Neural cell (in vitro differentiated cells): ENCODE measurements at regions not wholly inside any gene's neighbourhood (a gene's known extent, or its start where the extent isn't known, plus 50 kb on each side); places are given as distances from the start of the nearest gene placed in this dataset.

Experiments used
- H2AFZ ChIP-seq: fragments of 200-600, 300-800 bp; sonication (generic), shearing (Covaris generic); 2 replicates; pipeline ENCODE4 v1.6.0; 2014; ENCODE audit warnings: low read depth, mild to moderate bottlenecking, antibody characterized with exemption, low read length, moderate library complexity
- H3F3A ChIP-seq: fragments of 200-600 bp; shearing (Covaris generic); 2 replicates; pipeline ENCODE4 v1.6.1; 2016; ENCODE audit warnings: mild to moderate bottlenecking, moderate library complexity, mixed read lengths, antibody characterized with exemption, low read length; ENCODE audit not compliant: insufficient read depth, poor library complexity, severe bottlenecking
- H3K27ac ChIP-seq: fragments of 200-600, 300-800 bp; sonication (generic), shearing (Covaris generic); 2 replicates; pipeline ENCODE4 v1.5.1; 2014; ENCODE audit warnings: mild to moderate bottlenecking, low read length, moderate library complexity
- H3K27me3 ChIP-seq: fragments of 300-800, 200-600 bp; sonication (generic), shearing (Covaris generic); 2 replicates; pipeline ENCODE4 v1.6.0; 2014; ENCODE audit warnings: mild to moderate bottlenecking, low read depth, low read length, moderate library complexity; ENCODE audit not compliant: insufficient read depth
- H3K36me3 ChIP-seq: fragments of 300-800, 200-600 bp; sonication (generic), shearing (Covaris generic); 2 replicates; pipeline ENCODE4 v1.5.1; 2014; ENCODE audit warnings: mild to moderate bottlenecking, antibody characterized with exemption, low read length, moderate library complexity; ENCODE audit not compliant: insufficient read depth
- H3K4me2 ChIP-seq: fragments of 300-800, 200-600 bp; sonication (generic), shearing (Covaris generic); 2 replicates; pipeline ENCODE4 v1.6.0; 2014; ENCODE audit warnings: mild to moderate bottlenecking, low read length
- H3K4me3 ChIP-seq: fragments of 300-800, 200-600 bp; sonication (generic), shearing (Covaris generic); 2 replicates; pipeline ENCODE4 v1.5.1; 2014; ENCODE audit warnings: mild to moderate bottlenecking, low read length, moderate library complexity
- H3K79me2 ChIP-seq: fragments of 200-600 bp; shearing (Covaris generic); replicated peaks from 2 replicates; pipeline ENCODE4 v1.6.0; 2014; ENCODE audit warnings: mild to moderate bottlenecking, low read length, moderate library complexity; ENCODE audit not compliant: insufficient read depth
- H3K9ac ChIP-seq: fragments of 300-800, 200-600 bp; sonication (generic), shearing (Covaris generic); 2 replicates; pipeline ENCODE4 v1.6.1; 2016; ENCODE audit warnings: mild to moderate bottlenecking, low read length, mixed read lengths
- H3K9me2 ChIP-seq: fragments of 200-600 bp; shearing (Covaris generic); 2 replicates; pipeline ENCODE4 v1.6.1; 2016; ENCODE audit warnings: mild to moderate bottlenecking, low read length, mixed read lengths; ENCODE audit not compliant: insufficient read depth
- H3K9me3 ChIP-seq: fragments of 200-600, 300-800 bp; sonication (generic), shearing (Covaris generic); 2 replicates; pipeline ENCODE4 v1.6.1; 2016; ENCODE audit warnings: mild to moderate bottlenecking, mixed run types, low read length, moderate library complexity, mixed read lengths
- H4K20me1 ChIP-seq: fragments of 200-600 bp; shearing (Covaris generic); 2 replicates; pipeline ENCODE4 v1.6.1; 2016; ENCODE audit warnings: mild to moderate bottlenecking, mixed run types; ENCODE audit not compliant: insufficient read depth
- EP300 ChIP-seq: fragments of 450-650 bp; conservative IDR thresholded peaks from 2 replicates; pipeline ENCODE4 v1.6.1; 2014; ENCODE audit warnings: antibody characterized with exemption, mild to moderate bottlenecking, moderate library complexity; ENCODE audit not compliant: poor library complexity, severe bottlenecking
- EZH2 ChIP-seq: fragments of 200-600, 300-800 bp; shearing (Covaris generic), sonication (generic); IDR thresholded peaks from 2 replicates; pipeline ENCODE4 v1.6.1; 2014; ENCODE audit warnings: antibody characterized with exemption, low read length, borderline replicate concordance, mild to moderate bottlenecking; ENCODE audit not compliant: insufficient read depth, poor library complexity, severe bottlenecking
- MXI1 ChIP-seq: fragments of 450-650 bp; conservative IDR thresholded peaks from 2 replicates; pipeline ENCODE4 v1.6.1; 2014; ENCODE audit warnings: antibody characterized with exemption, mild to moderate bottlenecking; ENCODE audit not compliant: poor library complexity, severe bottlenecking
- POLR2AphosphoS5 ChIP-seq: IDR thresholded peaks from 2 replicates; pipeline ENCODE4 v1.6.1; 2012
- RAD21 ChIP-seq: fragments of 450-650 bp; conservative IDR thresholded peaks from 2 replicates; pipeline ENCODE4 v1.6.1; 2014; ENCODE audit warnings: antibody characterized with exemption, mild to moderate bottlenecking, moderate library complexity
- SMC3 ChIP-seq: fragments of 450-650 bp; conservative IDR thresholded peaks from 2 replicates; pipeline ENCODE4 v1.6.1; 2014; ENCODE audit warnings: antibody characterized with exemption, mild to moderate bottlenecking, moderate library complexity; ENCODE audit not compliant: poor library complexity
- TAF1 ChIP-seq: IDR thresholded peaks from 2 replicates; pipeline ENCODE4 v1.6.1; 2012; ENCODE audit warnings: low read depth
- TF ChIP-seq, protein P1 (sequence below): fragments of 450-650 bp; IDR thresholded peaks from 2 replicates; pipeline ENCODE4 v1.5.1; 2014; ENCODE audit warnings: antibody characterized with exemption, mild to moderate bottlenecking, moderate library complexity; ENCODE audit not compliant: poor library complexity, severe bottlenecking
- TF ChIP-seq, protein P2 (sequence below): IDR thresholded peaks from 2 replicates; pipeline ENCODE4 v1.6.1; 2012; ENCODE audit warnings: borderline replicate concordance

DNA sequence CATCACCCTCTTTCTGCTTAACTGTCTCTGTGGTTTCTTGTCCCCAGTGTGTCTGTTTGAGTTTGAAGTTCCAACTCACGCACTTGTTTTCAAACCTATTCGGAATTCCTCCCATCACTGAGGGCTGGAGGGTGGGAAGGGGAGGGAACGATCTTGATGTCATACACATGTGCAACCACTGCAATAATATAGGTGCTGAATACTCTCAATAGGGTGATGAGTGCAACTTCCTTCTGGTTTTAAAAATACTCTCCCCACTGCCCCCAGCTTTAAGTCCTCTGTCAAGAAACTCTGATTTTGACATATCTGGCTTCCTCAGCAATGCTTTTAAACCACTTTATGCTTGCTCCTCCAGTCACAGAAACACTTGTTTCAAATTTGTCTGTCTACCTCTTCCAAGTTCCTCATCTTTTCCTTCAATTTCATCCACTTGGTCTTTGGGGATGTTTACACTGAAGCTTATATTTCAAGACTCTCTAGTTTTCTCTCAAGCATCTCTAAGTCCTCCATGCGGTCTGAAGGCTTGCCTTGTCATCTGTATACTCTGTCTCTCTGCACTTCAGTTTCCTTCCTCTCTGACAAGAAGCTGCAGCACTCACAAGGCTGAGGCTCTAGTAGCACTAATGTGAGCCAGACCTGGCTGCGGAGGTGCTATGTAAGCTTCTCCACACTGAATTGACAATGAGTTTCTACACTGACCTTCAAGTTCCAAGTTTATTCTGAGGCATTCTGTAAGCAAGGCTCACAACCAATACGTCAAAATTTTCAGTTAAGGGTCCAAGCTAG lies 422.3 kb downstream of the ZEB2 start:
- Histone ChIP-seq H3K9me3 (no peaks in the 10 kb centered on the region), H3K9ac (no peak overlapping the region), H3K4me3 (no peak overlapping the region), H3K4me2 (no peak overlapping the region), H3K79me2 (no peaks in the 10 kb centered on the region), H3K27ac (no peak overlapping the region), H3K36me3 (no peaks in the 10 kb centered on the region), H2AFZ (no peak overlapping the region), H3K9me2 (no peaks in the 10 kb centered on the region), H4K20me1 (no peaks in the 10 kb centered on the region), H3F3A (no peaks in the 10 kb centered on the region), H3K27me3 (no peaks in the 10 kb centered on the region)
- no peak for TF ChIP-seq TAF1
- TF ChIP-seq MXI1: no peak
- TF ChIP-seq EZH2: no peak
- TF ChIP-seq, protein P1, sequence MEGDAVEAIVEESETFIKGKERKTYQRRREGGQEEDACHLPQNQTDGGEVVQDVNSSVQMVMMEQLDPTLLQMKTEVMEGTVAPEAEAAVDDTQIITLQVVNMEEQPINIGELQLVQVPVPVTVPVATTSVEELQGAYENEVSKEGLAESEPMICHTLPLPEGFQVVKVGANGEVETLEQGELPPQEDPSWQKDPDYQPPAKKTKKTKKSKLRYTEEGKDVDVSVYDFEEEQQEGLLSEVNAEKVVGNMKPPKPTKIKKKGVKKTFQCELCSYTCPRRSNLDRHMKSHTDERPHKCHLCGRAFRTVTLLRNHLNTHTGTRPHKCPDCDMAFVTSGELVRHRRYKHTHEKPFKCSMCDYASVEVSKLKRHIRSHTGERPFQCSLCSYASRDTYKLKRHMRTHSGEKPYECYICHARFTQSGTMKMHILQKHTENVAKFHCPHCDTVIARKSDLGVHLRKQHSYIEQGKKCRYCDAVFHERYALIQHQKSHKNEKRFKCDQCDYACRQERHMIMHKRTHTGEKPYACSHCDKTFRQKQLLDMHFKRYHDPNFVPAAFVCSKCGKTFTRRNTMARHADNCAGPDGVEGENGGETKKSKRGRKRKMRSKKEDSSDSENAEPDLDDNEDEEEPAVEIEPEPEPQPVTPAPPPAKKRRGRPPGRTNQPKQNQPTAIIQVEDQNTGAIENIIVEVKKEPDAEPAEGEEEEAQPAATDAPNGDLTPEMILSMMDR: no peak
- no peak for TF ChIP-seq SMC3
- no peak for TF ChIP-seq EP300
- TF ChIP-seq RAD21: no peak
- TF ChIP-seq POLR2AphosphoS5: no peak
- TF ChIP-seq, protein P2, sequence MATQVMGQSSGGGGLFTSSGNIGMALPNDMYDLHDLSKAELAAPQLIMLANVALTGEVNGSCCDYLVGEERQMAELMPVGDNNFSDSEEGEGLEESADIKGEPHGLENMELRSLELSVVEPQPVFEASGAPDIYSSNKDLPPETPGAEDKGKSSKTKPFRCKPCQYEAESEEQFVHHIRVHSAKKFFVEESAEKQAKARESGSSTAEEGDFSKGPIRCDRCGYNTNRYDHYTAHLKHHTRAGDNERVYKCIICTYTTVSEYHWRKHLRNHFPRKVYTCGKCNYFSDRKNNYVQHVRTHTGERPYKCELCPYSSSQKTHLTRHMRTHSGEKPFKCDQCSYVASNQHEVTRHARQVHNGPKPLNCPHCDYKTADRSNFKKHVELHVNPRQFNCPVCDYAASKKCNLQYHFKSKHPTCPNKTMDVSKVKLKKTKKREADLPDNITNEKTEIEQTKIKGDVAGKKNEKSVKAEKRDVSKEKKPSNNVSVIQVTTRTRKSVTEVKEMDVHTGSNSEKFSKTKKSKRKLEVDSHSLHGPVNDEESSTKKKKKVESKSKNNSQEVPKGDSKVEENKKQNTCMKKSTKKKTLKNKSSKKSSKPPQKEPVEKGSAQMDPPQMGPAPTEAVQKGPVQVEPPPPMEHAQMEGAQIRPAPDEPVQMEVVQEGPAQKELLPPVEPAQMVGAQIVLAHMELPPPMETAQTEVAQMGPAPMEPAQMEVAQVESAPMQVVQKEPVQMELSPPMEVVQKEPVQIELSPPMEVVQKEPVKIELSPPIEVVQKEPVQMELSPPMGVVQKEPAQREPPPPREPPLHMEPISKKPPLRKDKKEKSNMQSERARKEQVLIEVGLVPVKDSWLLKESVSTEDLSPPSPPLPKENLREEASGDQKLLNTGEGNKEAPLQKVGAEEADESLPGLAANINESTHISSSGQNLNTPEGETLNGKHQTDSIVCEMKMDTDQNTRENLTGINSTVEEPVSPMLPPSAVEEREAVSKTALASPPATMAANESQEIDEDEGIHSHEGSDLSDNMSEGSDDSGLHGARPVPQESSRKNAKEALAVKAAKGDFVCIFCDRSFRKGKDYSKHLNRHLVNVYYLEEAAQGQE: no peak

DNA sequence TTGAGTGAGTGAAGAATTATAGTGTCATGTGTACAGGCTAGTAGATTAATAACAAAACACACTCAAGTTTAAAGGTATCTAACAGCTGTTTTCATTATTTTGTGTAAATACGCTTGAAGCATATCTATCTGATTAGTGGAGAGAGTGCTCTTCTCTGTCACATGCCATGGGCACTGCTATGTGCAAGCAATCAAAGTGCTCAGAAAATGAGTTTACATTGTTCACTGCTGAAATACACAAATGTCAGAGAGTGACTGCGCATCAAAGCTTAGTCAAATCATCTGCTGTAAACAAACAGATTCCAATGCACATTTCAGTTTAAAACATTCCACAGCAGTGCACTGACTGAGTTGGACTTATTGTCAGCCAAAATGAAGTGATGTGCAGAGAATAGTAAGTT lies 423.4 kb downstream of the ZEB2 start:
- Histone ChIP-seq H3K36me3 (no peaks in the 10 kb centered on the region), H2AFZ (no peak overlapping the region), H3F3A (no peaks in the 10 kb centered on the region), H3K4me3 (no peak overlapping the region), H3K27me3 (no peaks in the 10 kb centered on the region), H3K9ac (no peak overlapping the region), H3K4me2 (no peak overlapping the region), H3K27ac (no peak overlapping the region), H3K79me2 (no peaks in the 10 kb centered on the region), H4K20me1 (no peaks in the 10 kb centered on the region), H3K9me3 (no peaks in the 10 kb centered on the region), H3K9me2 (no peaks in the 10 kb centered on the region)
- no peak for TF ChIP-seq EP300
- TF ChIP-seq MXI1: no peak
- TF ChIP-seq, protein P2: no peak
- TF ChIP-seq EZH2: no peak
- TF ChIP-seq, protein P1: no peak
- TF ChIP-seq SMC3: no peak
- no peak for TF ChIP-seq POLR2AphosphoS5
- no peak for TF ChIP-seq TAF1
- no peak for TF ChIP-seq RAD21
